Prostate gland (tissue), 2 donors: ENCODE measurements at regions not wholly inside any gene's neighbourhood (a gene's known extent, or its start where the extent isn't known, plus 50 kb on each side); places are given as distances from the start of the nearest gene placed in this dataset.

Experiments
- DNase-seq: peaks from one replicate; pipeline ENCODE4 v3.0.0-alpha.2; 2019; ENCODE audit warnings: low spot score
- H3K27ac ChIP-seq, 2 donors: fragments of 200-600 bp; sonication (generic); 2 replicates each; pipeline ENCODE4 v1.5.1; 2017 to 2019
- H3K27me3 ChIP-seq: fragments of 200-600 bp; sonication (generic); replicated peaks from 2 replicates; pipeline ENCODE4 v1.5.1; 2019; ENCODE audit not compliant: insufficient read depth
- H3K36me3 ChIP-seq, 2 donors: fragments of 200-600 bp; sonication (generic); 1 replicate in 1 of 2; 2 replicates in 1 of 2; pipeline versions ENCODE4 v1.5.1 to v1.8.1; 2017 to 2019
- H3K4me1 ChIP-seq: fragments of 200-600 bp; sonication (generic); replicated peaks from 2 replicates; pipeline ENCODE4 v1.5.1; 2019
- H3K4me3 ChIP-seq, 2 donors: fragments of 200-600 bp; sonication (generic); 2 replicates each; pipeline ENCODE4 v1.5.1; 2017 to 2019
- H3K9me3 ChIP-seq: fragments of 200-600 bp; sonication (generic); 2 replicates; pipeline ENCODE4 v1.5.1; 2017
- POLR2A ChIP-seq: fragments of 450-650 bp; IDR thresholded peaks from one replicate; pipeline ENCODE4 v1.6.1; 2016; ENCODE audit warnings: antibody characterized with exemption, mild to moderate bottlenecking
- POLR2AphosphoS5 ChIP-seq: sonication (generic); formaldehyde crosslinking; IDR thresholded peaks from one replicate; pipeline ENCODE4 v1.6.1; 2017; ENCODE audit warnings: antibody characterized with exemption
- WGBS: methylation state at CpG from one replicate; pipeline ENCODE4 v1.1.5; 2018; 5-methylcytosine and 5-hydroxymethylcytosine counted together
- intact Hi-C: fragments of 100-400 bp; cut with DNase I; formaldehyde crosslinking; loops from one replicate; pipeline ENCODE4 v1.14.2; 2022
- TF ChIP-seq, protein P1 (sequence below), 4 experiments: fragments of 200-600 bp in 2 of 4; fragments of 450-650 bp in 2 of 4; sonication (generic) in 2 of 4; IDR thresholded peaks; 1 replicate in 3 of 4; 2 replicates in 1 of 4; pipeline ENCODE4 v1.5.1; 2016 to 2019; ENCODE audit warnings: antibody characterized with exemption in 4 of 4, mild to moderate bottlenecking in 2 of 4, moderate library complexity in 2 of 4

- no peaks in the 10 kb centered on the region for H3K36me3 ChIP-seq
- H3K4me3 ChIP-seq: no peak overlapping the region
- H3K27me3 ChIP-seq: no peaks in the 10 kb centered on the region
- H3K4me1 ChIP-seq: no peaks in the 10 kb centered on the region
- no peak overlapping the region for H3K27ac ChIP-seq
- 78% methylated on average over 1 of the region's 1 CpG for WGBS
- DNase-seq: no peak
- no peaks in the 10 kb centered on the region for H3K9me3 ChIP-seq
- TF ChIP-seq, protein P1, sequence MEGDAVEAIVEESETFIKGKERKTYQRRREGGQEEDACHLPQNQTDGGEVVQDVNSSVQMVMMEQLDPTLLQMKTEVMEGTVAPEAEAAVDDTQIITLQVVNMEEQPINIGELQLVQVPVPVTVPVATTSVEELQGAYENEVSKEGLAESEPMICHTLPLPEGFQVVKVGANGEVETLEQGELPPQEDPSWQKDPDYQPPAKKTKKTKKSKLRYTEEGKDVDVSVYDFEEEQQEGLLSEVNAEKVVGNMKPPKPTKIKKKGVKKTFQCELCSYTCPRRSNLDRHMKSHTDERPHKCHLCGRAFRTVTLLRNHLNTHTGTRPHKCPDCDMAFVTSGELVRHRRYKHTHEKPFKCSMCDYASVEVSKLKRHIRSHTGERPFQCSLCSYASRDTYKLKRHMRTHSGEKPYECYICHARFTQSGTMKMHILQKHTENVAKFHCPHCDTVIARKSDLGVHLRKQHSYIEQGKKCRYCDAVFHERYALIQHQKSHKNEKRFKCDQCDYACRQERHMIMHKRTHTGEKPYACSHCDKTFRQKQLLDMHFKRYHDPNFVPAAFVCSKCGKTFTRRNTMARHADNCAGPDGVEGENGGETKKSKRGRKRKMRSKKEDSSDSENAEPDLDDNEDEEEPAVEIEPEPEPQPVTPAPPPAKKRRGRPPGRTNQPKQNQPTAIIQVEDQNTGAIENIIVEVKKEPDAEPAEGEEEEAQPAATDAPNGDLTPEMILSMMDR (IDR thresholded peaks at IDR 0.05): no peak
- no peak for TF ChIP-seq POLR2AphosphoS5
- TF ChIP-seq POLR2A: no peak
- intact Hi-C loops: no loop called here
Observed at GRCh38 chr3:76198086-76198485, 412.7 kb upstream of the ZNF717 start.

DNA sequence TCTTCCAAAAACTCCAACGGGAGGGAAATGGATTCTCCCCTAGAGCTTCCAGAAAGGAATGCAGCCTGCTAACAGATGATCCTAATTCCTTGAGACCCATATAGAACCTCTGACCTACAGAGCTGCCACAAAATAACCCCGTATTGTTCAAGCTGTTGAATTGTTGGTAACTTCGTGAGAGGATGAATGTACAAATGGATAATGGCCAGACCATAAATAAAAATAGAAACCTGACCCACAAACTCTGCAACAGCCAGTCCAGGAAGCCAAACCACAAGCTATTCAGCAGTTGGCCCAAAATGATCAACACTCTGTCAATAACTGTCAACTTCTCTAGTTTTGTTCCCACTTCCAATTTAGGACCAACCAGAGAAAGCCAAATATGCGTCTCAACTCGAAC is 414.0 kb upstream of the ZNF717 start:
- TF ChIP-seq POLR2A (no peak), POLR2AphosphoS5 (no peak)
- TF ChIP-seq, protein P1 (IDR thresholded peaks at IDR 0.05): no peak
- H3K36me3 ChIP-seq: no peaks in the 10 kb centered on the region
- no peak overlapping the region for H3K4me3 ChIP-seq
- intact Hi-C loops: no loop called here
- H3K27ac ChIP-seq: no peak overlapping the region
- WGBS: 49% methylated on average over 5 of the region's 5 CpGs
- no peaks in the 10 kb centered on the region for H3K9me3 ChIP-seq
- DNase-seq: no peak
- H3K27me3 ChIP-seq: no peaks in the 10 kb centered on the region
- H3K4me1 ChIP-seq: no peaks in the 10 kb centered on the region

DNA sequence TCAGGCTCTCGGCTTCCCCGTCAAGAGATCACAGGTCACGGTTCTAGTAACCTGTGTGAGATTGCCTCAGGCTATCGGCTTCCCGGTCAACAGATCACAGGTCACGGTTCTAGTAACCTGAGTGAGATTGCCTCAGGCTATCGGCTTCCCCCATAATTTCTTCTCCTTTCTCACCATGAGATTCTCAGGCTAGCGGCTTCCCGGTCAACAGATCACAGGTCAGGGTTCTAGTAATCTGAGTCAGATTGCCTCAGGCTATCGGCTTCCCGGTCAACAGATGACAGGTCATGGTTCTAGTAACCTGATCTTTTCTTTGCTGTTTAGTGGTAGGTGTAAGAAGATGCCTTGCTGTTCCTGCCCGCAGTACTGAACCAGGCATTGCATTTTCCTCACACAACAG is 418.2 kb upstream of the ZNF717 start:
- no peak overlapping the region for H3K4me3 ChIP-seq
- H3K36me3 ChIP-seq: no peaks in the 10 kb centered on the region
- WGBS: 78% methylated on average over 12 of the region's 12 CpGs
- no peak overlapping the region for H3K27ac ChIP-seq
- no peak for DNase-seq
- no peak for TF ChIP-seq POLR2AphosphoS5
- TF ChIP-seq, protein P1 (IDR thresholded peaks at IDR 0.05): no peak
- no peak for TF ChIP-seq POLR2A
- intact Hi-C loops: no loop called here
- H3K9me3 ChIP-seq: no peaks in the 10 kb centered on the region
- H3K4me1 ChIP-seq: no peaks in the 10 kb centered on the region
- no peaks in the 10 kb centered on the region for H3K27me3 ChIP-seq

- no peaks in the 10 kb centered on the region for H3K4me1 ChIP-seq
- WGBS: 75% methylated on average over 3 of the region's 3 CpGs
- H3K36me3 ChIP-seq: no peaks in the 10 kb centered on the region
- intact Hi-C loops: no loop called here
- no peak overlapping the region for H3K27ac ChIP-seq
- DNase-seq: no peak
- H3K27me3 ChIP-seq: no peaks in the 10 kb centered on the region
- TF ChIP-seq POLR2AphosphoS5: no peak
- TF ChIP-seq POLR2A: no peak
- TF ChIP-seq, protein P1 (IDR thresholded peaks at IDR 0.05): no peak
- no peak overlapping the region for H3K4me3 ChIP-seq
- H3K9me3 ChIP-seq: no peaks in the 10 kb centered on the region
Observed at GRCh38 chr3:76206346-76206745, 421.0 kb upstream of the ZNF717 start.

DNA sequence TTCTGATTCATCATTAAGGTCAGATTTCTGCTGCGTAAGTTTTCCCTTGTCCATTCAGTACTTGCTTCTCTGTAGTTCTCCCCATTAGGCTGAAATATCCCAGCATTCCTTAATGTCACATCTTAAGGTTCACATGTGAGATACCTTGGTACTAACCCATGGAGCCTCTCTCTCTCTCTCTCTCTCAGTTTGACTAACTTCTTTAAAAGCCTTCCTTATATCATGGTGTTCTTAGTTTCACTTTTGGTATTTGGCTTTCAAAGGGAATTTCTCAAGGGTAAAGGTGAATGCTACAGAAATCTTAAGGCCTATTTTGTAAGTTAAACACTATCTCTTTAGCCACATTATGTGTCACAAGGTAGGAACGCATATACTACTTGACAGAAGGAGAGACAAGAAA is 427.3 kb upstream of the ZNF717 start:
- 96% methylated on average over 2 of the region's 2 CpGs for WGBS
- no peak for TF ChIP-seq POLR2A
- Histone ChIP-seq H3K36me3 (no peaks in the 10 kb centered on the region), H3K4me3 (no peak overlapping the region), H3K27ac (no peak overlapping the region), H3K27me3 (no peaks in the 10 kb centered on the region), H3K4me1 (no peaks in the 10 kb centered on the region), H3K9me3 (no peaks in the 10 kb centered on the region)
- DNase-seq: no peak
- intact Hi-C loops: no loop called here
